ENCODE measurements at regions not wholly inside any gene's neighbourhood (a gene's known extent, or its start where the extent isn't known, plus 50 kb on each side); places are given as distances from the start of the nearest gene placed in this dataset.

GRCh38 chr5:87754009-87754757 is 341.5 kb upstream of the CCNH start:
- TF ChIP-seq CTCF (conservative IDR thresholded peaks at IDR 0.05 in 1 of 2, IDR thresholded peaks at IDR 0.05 in 1 of 2; ENCODE audit: low read depth in 1 of 2, low read length in 2 of 2) (no peak), EZH2 (IDR thresholded peaks at IDR 0.05; ENCODE audit: low read length, missing control alignments) (no peak)
